ENCODE measurements at regions not wholly inside any gene's neighbourhood (a gene's known extent, or its start where the extent isn't known, plus 50 kb on each side); places are given as distances from the start of the nearest gene placed in this dataset.

DNA sequence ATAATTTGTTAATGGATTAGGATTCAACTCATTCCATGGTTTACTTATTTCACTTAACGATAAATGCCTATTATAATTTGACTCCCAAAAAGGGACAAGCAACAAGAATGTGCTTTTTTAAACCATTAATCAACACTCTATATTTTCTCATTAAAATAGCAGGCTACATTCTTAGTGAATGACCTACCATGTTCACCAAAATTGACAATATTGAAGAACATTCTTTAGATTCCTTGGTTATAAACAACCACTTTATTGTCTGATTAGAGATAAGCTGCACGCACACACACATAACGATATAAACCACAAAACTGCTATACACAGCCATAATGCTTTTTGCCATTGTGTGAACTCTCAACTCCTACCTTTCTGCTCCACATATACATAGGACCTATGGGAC, 75.4 kb upstream of the LRRC7 start:
- Histone ChIP-seq H3K27me3 (ENCODE audit: insufficient read depth, low read depth, low read length) (no peaks in the 10 kb centered on the region), H3K27ac (ENCODE audit: low read length) (no peak overlapping the region), H3K4me2 (ENCODE audit: low read length) (no peak overlapping the region), H4K20me1 (ENCODE audit: insufficient read depth) (no peaks in the 10 kb centered on the region), H3F3A (ENCODE audit: insufficient read depth, low read length, poor library complexity, severe bottlenecking) (no peaks in the 10 kb centered on the region), H3K36me3 (ENCODE audit: insufficient read depth, low read length) (no peaks in the 10 kb centered on the region), H3K4me3 (ENCODE audit: low read length) (no peak overlapping the region), H3K9ac (ENCODE audit: low read length) (no peak overlapping the region), H3K9me3 (ENCODE audit: low read length) (no peaks in the 10 kb centered on the region), H3K9me2 (ENCODE audit: insufficient read depth, low read length) (no peaks in the 10 kb centered on the region), H3K79me2 (replicated peaks; ENCODE audit: insufficient read depth, low read length) (no peaks in the 10 kb centered on the region), H2AFZ (ENCODE audit: low read depth, low read length) (no peak overlapping the region)
- TF ChIP-seq TAF1 (IDR thresholded peaks at IDR 0.05; ENCODE audit: low read depth) (no peak), SMC3 (conservative IDR thresholded peaks at IDR 0.05; ENCODE audit: poor library complexity) (no peak), CTCF (IDR thresholded peaks at IDR 0.05; ENCODE audit: poor library complexity, severe bottlenecking) (no peak), EZH2 (IDR thresholded peaks at IDR 0.05; ENCODE audit: borderline replicate concordance, insufficient read depth, low read length, poor library complexity, severe bottlenecking) (no peak), EP300 (conservative IDR thresholded peaks at IDR 0.05; ENCODE audit: poor library complexity, severe bottlenecking) (no peak), POLR2AphosphoS5 (IDR thresholded peaks at IDR 0.05) (no peak), MXI1 (conservative IDR thresholded peaks at IDR 0.05; ENCODE audit: poor library complexity, severe bottlenecking) (no peak), RAD21 (conservative IDR thresholded peaks at IDR 0.05) (no peak)
- TF ChIP-seq, protein P1, sequence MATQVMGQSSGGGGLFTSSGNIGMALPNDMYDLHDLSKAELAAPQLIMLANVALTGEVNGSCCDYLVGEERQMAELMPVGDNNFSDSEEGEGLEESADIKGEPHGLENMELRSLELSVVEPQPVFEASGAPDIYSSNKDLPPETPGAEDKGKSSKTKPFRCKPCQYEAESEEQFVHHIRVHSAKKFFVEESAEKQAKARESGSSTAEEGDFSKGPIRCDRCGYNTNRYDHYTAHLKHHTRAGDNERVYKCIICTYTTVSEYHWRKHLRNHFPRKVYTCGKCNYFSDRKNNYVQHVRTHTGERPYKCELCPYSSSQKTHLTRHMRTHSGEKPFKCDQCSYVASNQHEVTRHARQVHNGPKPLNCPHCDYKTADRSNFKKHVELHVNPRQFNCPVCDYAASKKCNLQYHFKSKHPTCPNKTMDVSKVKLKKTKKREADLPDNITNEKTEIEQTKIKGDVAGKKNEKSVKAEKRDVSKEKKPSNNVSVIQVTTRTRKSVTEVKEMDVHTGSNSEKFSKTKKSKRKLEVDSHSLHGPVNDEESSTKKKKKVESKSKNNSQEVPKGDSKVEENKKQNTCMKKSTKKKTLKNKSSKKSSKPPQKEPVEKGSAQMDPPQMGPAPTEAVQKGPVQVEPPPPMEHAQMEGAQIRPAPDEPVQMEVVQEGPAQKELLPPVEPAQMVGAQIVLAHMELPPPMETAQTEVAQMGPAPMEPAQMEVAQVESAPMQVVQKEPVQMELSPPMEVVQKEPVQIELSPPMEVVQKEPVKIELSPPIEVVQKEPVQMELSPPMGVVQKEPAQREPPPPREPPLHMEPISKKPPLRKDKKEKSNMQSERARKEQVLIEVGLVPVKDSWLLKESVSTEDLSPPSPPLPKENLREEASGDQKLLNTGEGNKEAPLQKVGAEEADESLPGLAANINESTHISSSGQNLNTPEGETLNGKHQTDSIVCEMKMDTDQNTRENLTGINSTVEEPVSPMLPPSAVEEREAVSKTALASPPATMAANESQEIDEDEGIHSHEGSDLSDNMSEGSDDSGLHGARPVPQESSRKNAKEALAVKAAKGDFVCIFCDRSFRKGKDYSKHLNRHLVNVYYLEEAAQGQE (IDR thresholded peaks at IDR 0.05; ENCODE audit: borderline replicate concordance) = no peak

DNA sequence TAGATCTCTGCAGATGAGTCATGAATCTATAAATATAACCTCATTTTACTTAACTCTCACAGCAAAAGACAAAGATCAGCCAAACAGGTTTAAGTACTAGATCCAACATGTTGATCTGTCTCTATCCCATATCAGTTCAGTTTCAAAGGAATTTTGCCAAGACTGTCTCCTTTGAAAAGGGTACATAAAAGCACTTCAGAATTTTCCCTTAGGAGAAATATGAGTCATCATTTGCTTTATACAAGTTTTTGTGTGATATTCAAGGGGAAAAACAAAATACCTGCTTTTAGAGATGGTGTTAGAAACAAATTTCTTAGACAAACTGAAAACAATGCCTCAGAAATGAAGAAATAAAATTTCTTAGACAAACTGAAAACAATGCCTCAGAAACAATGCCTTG, 73.5 kb upstream of the LRRC7 start:
- no peaks in the 10 kb centered on the region for H3K79me2 ChIP-seq (replicated peaks; ENCODE audit: insufficient read depth, low read length)
- H2AFZ ChIP-seq (ENCODE audit: low read depth, low read length) = no peak overlapping the region
- TF ChIP-seq POLR2AphosphoS5 (IDR thresholded peaks at IDR 0.05) (no peak), RAD21 (conservative IDR thresholded peaks at IDR 0.05) (no peak), CTCF (IDR thresholded peaks at IDR 0.05; ENCODE audit: poor library complexity, severe bottlenecking) (no peak), SMC3 (conservative IDR thresholded peaks at IDR 0.05; ENCODE audit: poor library complexity) (no peak), EZH2 (IDR thresholded peaks at IDR 0.05; ENCODE audit: borderline replicate concordance, insufficient read depth, low read length, poor library complexity, severe bottlenecking) (no peak), MXI1 (conservative IDR thresholded peaks at IDR 0.05; ENCODE audit: poor library complexity, severe bottlenecking) (no peak), EP300 (conservative IDR thresholded peaks at IDR 0.05; ENCODE audit: poor library complexity, severe bottlenecking) (no peak), TAF1 (IDR thresholded peaks at IDR 0.05; ENCODE audit: low read depth) (no peak)
- TF ChIP-seq, protein P1 (IDR thresholded peaks at IDR 0.05; ENCODE audit: borderline replicate concordance) = no peak
- no peak overlapping the region for H3K9ac ChIP-seq (ENCODE audit: low read length)
- H3K4me2 ChIP-seq (ENCODE audit: low read length) = no peak overlapping the region
- no peaks in the 10 kb centered on the region for H3K9me2 ChIP-seq (ENCODE audit: insufficient read depth, low read length)
- no peaks in the 10 kb centered on the region for H3K36me3 ChIP-seq (ENCODE audit: insufficient read depth, low read length)
- no peak overlapping the region for H3K27ac ChIP-seq (ENCODE audit: low read length)
- no peak overlapping the region for H3K4me3 ChIP-seq (ENCODE audit: low read length)
- H3F3A ChIP-seq (ENCODE audit: insufficient read depth, low read length, poor library complexity, severe bottlenecking) = no peaks in the 10 kb centered on the region
- no peaks in the 10 kb centered on the region for H3K9me3 ChIP-seq (ENCODE audit: low read length)
- no peaks in the 10 kb centered on the region for H3K27me3 ChIP-seq (ENCODE audit: insufficient read depth, low read depth, low read length)
- H4K20me1 ChIP-seq (ENCODE audit: insufficient read depth) = no peaks in the 10 kb centered on the region
